ENCODE measurements at regions not wholly inside any gene's neighbourhood (a gene's known extent, or its start where the extent isn't known, plus 50 kb on each side); places are given as distances from the start of the nearest gene placed in this dataset.
"Not testable (repeated sequence)": the region's sequence is repeated elsewhere in the genome, so short reads cannot be mapped to it uniquely, and the experiment has no call there.

GRCh38 chr17:77831474-77832179 lies 126.9 kb upstream of the TNRC6C start:
- Mint-ChIP-seq H3K9me3 (no peaks in the 10 kb centered on the region), H3K4me3 (ENCODE audit: low read depth) (no peak overlapping the region), H3K27me3 (ENCODE audit: low read depth) (peaks cover 11% of the 10 kb centered on the region), H3K36me3 (ENCODE audit: low read depth) (peaks cover 2% of the 10 kb centered on the region), H3K27ac (no peak overlapping the region), H3K4me1 (ENCODE audit: low read depth) (peaks cover 27% of the 10 kb centered on the region)
- DNase-seq (ENCODE audit: low spot score) = no peak
- intact Hi-C loops (cut with micrococcal nuclease) = no loop called here

GRCh38 chr17:77832180-77832560 lies 126.3 kb upstream of the TNRC6C start:
- peaks cover 4% of the 10 kb centered on the region for H3K36me3 Mint-ChIP-seq (ENCODE audit: low read depth)
- H3K27me3 Mint-ChIP-seq (ENCODE audit: low read depth) = peaks cover 11% of the 10 kb centered on the region
- no peak overlapping the region for H3K27ac Mint-ChIP-seq
- intact Hi-C loops (cut with micrococcal nuclease) = no loop called here
- H3K4me3 Mint-ChIP-seq (ENCODE audit: low read depth) = no peak overlapping the region
- no peak for DNase-seq (ENCODE audit: low spot score)
- peaks cover 28% of the 10 kb centered on the region for H3K4me1 Mint-ChIP-seq (ENCODE audit: low read depth)
- H3K9me3 Mint-ChIP-seq = peaks cover 2% of the 10 kb centered on the region

DNA sequence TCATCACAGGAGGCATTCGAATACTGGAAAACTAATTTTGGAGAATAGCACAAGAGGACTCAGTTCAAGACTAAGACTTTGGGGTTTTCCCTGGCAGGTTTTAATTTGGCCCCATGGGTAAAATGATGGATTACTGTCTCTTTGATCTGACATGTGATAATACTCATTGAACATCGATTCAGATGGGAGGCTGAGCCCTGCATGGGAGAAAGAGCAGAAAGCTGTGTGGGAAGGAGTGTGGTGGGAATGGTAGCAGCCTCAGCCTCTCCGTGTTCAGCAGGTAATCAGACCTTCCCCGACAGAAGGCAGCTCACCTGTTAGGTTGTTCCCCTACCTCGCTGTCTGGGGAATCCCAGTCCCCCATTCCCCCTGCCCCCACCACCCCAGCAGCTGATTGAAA lies 124.7 kb upstream of the TNRC6C start:
- Mint-ChIP-seq H3K4me1 (ENCODE audit: low read depth) (peaks cover 29% of the 10 kb centered on the region), H3K36me3 (ENCODE audit: low read depth) (peaks cover 10% of the 10 kb centered on the region), H3K27ac (no peak overlapping the region), H3K4me3 (ENCODE audit: low read depth) (no peak overlapping the region), H3K9me3 (peaks cover 7% of the 10 kb centered on the region), H3K27me3 (ENCODE audit: low read depth) (peaks cover 4% of the 10 kb centered on the region)
- no peak for DNase-seq (ENCODE audit: low spot score)
- intact Hi-C loops (cut with micrococcal nuclease) = loop anchor here (1.0 kb wide), 1 partner anchor 9 kb away; no protein-coding TSS in a partner anchor

GRCh38 chr17:77834170-77835115 lies 124.1 kb upstream of the TNRC6C start:
- Mint-ChIP-seq H3K4me1 (ENCODE audit: low read depth) (peaks cover 27% of the 10 kb centered on the region), H3K4me3 (ENCODE audit: low read depth) (no peak overlapping the region), H3K36me3 (ENCODE audit: low read depth) (peaks cover 10% of the 10 kb centered on the region), H3K9me3 (peaks cover 7% of the 10 kb centered on the region), H3K27me3 (ENCODE audit: low read depth) (peaks cover 4% of the 10 kb centered on the region), H3K27ac (no peak overlapping the region)
- DNase-seq (ENCODE audit: low spot score) = peak; percentile 62
- intact Hi-C loops (cut with micrococcal nuclease) = loop anchor here (1.0 kb wide), 1 partner anchor 8 kb away; no protein-coding TSS in a partner anchor

DNA sequence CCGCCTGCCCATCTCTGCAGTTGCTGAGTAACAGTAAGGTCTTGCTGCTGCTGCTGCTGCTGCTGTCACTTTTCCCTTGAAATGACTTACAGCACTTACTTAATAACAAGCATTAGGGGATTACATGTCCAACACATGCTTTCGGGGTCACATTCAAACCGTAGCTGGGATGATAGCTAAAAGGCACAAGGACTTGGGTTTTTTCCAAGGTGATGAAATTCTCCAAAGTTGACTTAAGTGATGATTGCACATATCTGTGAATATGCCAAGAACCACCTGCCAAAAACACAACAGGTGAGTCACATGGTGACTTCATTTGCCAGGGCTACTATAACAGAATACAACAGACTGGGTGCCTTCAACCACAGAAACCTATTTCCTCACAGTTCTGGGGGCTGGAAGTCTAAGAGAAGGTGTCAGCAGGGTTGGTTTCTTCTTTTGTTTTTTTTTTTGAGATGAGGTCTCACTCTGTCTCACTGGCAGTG lies 121.9 kb upstream of the TNRC6C start:
- H3K27ac Mint-ChIP-seq = peak overlapping the region; percentile 62
- peaks cover 10% of the 10 kb centered on the region for H3K36me3 Mint-ChIP-seq (ENCODE audit: low read depth)
- peaks cover 4% of the 10 kb centered on the region for H3K27me3 Mint-ChIP-seq (ENCODE audit: low read depth)
- no peak for DNase-seq (ENCODE audit: low spot score)
- H3K4me3 Mint-ChIP-seq (ENCODE audit: low read depth) = no peak overlapping the region
- peaks cover 36% of the 10 kb centered on the region for H3K4me1 Mint-ChIP-seq (ENCODE audit: low read depth)
- intact Hi-C loops (cut with micrococcal nuclease) = no loop called here
- H3K9me3 Mint-ChIP-seq = peaks cover 7% of the 10 kb centered on the region

GRCh38 chr17:77837072-77837471 lies 121.4 kb upstream of the TNRC6C start:
- H3K4me3 Mint-ChIP-seq (ENCODE audit: low read depth); H3K27me3 Mint-ChIP-seq (ENCODE audit: low read depth); DNase-seq (ENCODE audit: low spot score); H3K9me3 Mint-ChIP-seq; H3K27ac Mint-ChIP-seq; intact Hi-C loops (cut with micrococcal nuclease): not testable (repeated sequence)
- peaks cover 40% of the 10 kb centered on the region for H3K4me1 Mint-ChIP-seq (ENCODE audit: low read depth)
- H3K36me3 Mint-ChIP-seq (ENCODE audit: low read depth) = peaks cover 10% of the 10 kb centered on the region

DNA sequence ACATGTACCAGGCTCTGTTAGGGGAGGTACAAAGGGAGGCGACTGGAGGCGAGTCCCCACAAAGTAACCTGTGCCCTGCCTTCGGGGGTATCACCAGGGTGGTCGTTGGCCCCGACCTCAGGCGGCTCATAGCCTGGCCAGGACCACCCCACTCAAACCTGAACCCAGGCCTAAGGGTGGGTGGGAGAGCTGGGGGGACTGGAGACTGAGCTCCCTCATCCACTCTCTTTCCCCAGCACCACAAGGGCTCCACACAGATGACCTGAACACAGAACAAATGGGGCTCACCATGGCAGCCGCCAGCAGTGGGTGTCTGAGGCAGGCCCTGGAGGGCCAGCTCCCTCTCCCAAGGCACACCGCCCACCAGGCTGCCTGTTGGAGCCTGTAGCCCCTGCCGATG lies 120.6 kb upstream of the TNRC6C start:
- Mint-ChIP-seq H3K4me3 (ENCODE audit: low read depth) (no peak overlapping the region), H3K27me3 (ENCODE audit: low read depth) (peaks cover 4% of the 10 kb centered on the region), H3K9me3 (peaks cover 7% of the 10 kb centered on the region), H3K4me1 (ENCODE audit: low read depth) (peaks cover 49% of the 10 kb centered on the region), H3K36me3 (ENCODE audit: low read depth) (peaks cover 10% of the 10 kb centered on the region), H3K27ac (no peak overlapping the region)
- no peak for DNase-seq (ENCODE audit: low spot score)
- intact Hi-C loops (cut with micrococcal nuclease) = no loop called here

- Mint-ChIP-seq H3K4me3 (ENCODE audit: low read depth) (no peak overlapping the region), H3K27ac (no peak overlapping the region), H3K4me1 (ENCODE audit: low read depth) (peaks cover 51% of the 10 kb centered on the region), H3K36me3 (ENCODE audit: low read depth) (peaks cover 10% of the 10 kb centered on the region), H3K27me3 (ENCODE audit: low read depth) (no peaks in the 10 kb centered on the region), H3K9me3 (peaks cover 7% of the 10 kb centered on the region)
- intact Hi-C loops (cut with micrococcal nuclease) = no loop called here
- no peak for DNase-seq (ENCODE audit: low spot score)
These were observed 119.5 kb upstream of the TNRC6C start for GRCh38 chr17:77838748-77839697.

DNA sequence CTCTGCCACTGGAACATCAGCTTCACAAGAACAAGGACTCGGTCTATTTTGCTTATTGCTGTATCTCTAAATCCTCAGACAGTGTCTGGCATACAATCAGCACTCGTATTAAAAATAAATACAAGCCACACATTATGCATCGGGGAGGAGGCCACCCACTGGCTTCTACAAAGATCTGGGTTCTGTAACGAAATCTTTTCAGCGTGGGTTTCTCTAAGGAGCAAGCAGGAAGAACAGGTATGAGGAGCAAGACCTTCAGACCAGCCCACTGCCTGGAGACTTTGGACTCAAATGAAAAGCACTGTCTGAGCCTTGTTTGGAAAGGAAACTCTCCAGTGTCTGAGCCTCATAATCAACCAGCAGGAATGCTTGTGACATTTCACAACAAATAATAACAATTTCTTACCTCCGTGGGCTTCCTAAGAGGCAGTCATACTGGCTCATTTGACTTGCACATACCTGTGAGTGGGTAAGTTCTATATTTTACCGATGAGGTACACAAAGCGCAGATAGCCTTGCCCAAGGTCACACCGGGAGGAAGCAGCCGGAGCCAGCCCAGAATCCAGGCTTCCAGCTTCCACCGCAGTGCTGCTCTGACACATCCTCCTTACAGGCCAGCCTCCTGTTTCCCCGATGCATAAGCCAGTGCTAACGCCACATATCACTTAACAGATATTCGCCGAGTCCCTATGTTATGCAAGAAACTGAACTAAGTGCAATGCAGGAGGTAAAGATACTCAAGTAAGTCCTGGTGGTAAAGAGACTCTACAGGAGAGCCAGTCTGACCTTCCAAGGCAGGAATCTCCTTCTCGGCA lies 118.6 kb upstream of the TNRC6C start:
- no peak for DNase-seq (ENCODE audit: low spot score)
- H3K27ac Mint-ChIP-seq = no peak overlapping the region
- H3K36me3 Mint-ChIP-seq (ENCODE audit: low read depth) = peaks cover 10% of the 10 kb centered on the region
- H3K4me1 Mint-ChIP-seq (ENCODE audit: low read depth) = peaks cover 48% of the 10 kb centered on the region
- H3K27me3 Mint-ChIP-seq (ENCODE audit: low read depth) = no peaks in the 10 kb centered on the region
- intact Hi-C loops (cut with micrococcal nuclease) = loop anchor here (5.0 kb wide), 2 partner anchors 193 to 698 kb away; partner anchors contain the start of gene SEC14L1
- H3K9me3 Mint-ChIP-seq = peaks cover 7% of the 10 kb centered on the region
- H3K4me3 Mint-ChIP-seq (ENCODE audit: low read depth) = no peak overlapping the region

GRCh38 chr17:77840513-77841165 lies 117.9 kb upstream of the TNRC6C start:
- intact Hi-C loops (cut with micrococcal nuclease) = loop anchor here (5.0 kb wide), 2 partner anchors 193 to 698 kb away; partner anchors contain the start of gene SEC14L1
- Mint-ChIP-seq H3K4me1 (ENCODE audit: low read depth) (peaks cover 44% of the 10 kb centered on the region), H3K36me3 (ENCODE audit: low read depth) (peaks cover 10% of the 10 kb centered on the region), H3K27me3 (ENCODE audit: low read depth) (no peaks in the 10 kb centered on the region), H3K9me3 (peaks cover 7% of the 10 kb centered on the region), H3K4me3 (ENCODE audit: low read depth) (no peak overlapping the region), H3K27ac (no peak overlapping the region)
- DNase-seq (ENCODE audit: low spot score) = no peak

All from activated T-helper 2 cell treated with anti-CD3 and anti-CD28 coated beads, Interferon-gamma antibody, Interleukin-2, Interleukin-4, amounts not matched to agents 10 μg/mL and 5 μg/mL and 100 μg/mL, durations not matched to agents 14 hours and 24 hours and 36 hours (primary cell).